ENCODE measurements at regions not wholly inside any gene's neighbourhood (a gene's known extent, or its start where the extent isn't known, plus 50 kb on each side); places are given as distances from the start of the nearest gene placed in this dataset.

DNA sequence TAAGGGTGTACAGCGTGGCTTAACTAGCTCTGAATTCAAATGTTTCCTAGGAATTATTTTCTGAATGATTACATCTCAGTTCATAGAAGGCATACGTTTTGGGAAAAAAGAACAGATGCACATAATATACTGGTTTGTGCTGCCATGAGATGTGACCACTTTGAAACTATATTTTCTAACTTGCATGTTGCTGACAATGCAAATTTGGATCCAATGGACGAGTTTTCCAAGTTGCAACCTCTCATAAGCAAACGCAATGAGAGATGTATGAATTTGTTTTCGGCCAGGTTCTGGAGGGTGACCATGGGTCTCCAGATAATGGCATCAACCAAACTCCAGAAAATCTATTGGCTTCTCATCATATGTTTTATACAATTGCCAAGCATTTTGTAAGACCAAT is 1445.4 kb downstream of the AACS start:
- no TSS peak for BruUV-seq (replicated peaks)
- no peak overlapping the region for H3K27ac Mint-ChIP-seq (ENCODE audit: unreplicated experiment)
- H3K9me3 Mint-ChIP-seq (ENCODE audit: low read depth, unreplicated experiment) = peaks cover under 1% of the 10 kb centered on the region
- DNase-seq = no peak
- H3K4me1 Mint-ChIP-seq (ENCODE audit: low read depth, unreplicated experiment) = peaks cover 18% of the 10 kb centered on the region
- H3K4me3 Mint-ChIP-seq (ENCODE audit: low read depth, unreplicated experiment) = no peak overlapping the region
- no peaks in the 10 kb centered on the region for H3K27me3 Mint-ChIP-seq (ENCODE audit: unreplicated experiment)
- H3K36me3 Mint-ChIP-seq (ENCODE audit: insufficient read depth, unreplicated experiment) = no peaks in the 10 kb centered on the region
- CTCF ChIA-PET = no interaction called here
- TF ChIP-seq, protein P1, sequence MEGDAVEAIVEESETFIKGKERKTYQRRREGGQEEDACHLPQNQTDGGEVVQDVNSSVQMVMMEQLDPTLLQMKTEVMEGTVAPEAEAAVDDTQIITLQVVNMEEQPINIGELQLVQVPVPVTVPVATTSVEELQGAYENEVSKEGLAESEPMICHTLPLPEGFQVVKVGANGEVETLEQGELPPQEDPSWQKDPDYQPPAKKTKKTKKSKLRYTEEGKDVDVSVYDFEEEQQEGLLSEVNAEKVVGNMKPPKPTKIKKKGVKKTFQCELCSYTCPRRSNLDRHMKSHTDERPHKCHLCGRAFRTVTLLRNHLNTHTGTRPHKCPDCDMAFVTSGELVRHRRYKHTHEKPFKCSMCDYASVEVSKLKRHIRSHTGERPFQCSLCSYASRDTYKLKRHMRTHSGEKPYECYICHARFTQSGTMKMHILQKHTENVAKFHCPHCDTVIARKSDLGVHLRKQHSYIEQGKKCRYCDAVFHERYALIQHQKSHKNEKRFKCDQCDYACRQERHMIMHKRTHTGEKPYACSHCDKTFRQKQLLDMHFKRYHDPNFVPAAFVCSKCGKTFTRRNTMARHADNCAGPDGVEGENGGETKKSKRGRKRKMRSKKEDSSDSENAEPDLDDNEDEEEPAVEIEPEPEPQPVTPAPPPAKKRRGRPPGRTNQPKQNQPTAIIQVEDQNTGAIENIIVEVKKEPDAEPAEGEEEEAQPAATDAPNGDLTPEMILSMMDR (IDR thresholded peaks at IDR 0.05; ENCODE audit: unreplicated experiment) = no peak
- intact Hi-C loops (cut with micrococcal nuclease; ENCODE audit: unreplicated experiment) = no loop called here

DNA sequence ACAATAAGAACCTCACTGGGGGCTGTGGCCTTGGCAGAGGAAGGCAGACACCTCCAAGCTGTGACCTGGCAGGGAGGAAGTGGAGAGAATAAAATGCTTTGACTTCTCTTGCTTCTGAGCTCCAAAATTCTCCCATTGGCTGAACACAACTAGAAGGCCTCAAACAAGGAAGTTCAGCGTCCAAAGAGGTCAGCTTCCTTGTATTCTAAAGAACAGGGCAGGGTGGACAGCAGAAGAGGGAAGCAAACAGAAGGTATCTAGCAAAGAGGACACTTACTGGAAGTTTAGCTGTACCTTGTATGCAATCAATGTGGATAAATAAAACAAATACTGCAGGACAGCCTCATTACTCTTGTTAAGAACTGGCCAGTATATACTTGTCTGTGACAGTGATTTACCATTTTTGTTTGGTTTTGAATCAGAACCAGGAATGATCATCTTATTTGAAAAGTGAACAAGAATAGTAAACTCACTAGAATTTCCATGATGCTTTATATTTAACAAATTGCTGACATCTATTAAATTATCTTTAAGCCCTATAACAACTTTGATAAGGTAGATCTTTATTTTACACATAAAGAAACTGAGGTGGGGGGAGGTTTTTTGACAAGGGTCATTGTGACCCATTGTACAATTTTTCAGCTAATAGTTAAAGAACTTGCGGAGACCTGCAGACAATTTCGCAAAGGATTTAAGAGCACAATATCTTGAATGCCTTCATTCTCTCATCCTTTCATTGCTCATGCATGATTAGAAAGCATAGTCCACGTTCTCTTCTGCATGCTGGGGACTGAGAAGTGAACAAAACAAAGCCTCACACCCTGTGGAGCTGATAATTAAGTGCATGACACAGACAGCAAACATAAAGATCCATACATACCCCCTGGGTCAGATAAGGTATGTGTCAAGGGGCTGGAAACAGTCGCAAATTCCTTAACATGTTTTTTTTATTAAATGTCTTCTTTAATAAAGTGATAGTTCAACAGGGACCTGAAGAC is 1448.0 kb downstream of the AACS start:
- CTCF ChIA-PET = no interaction called here

DNA sequence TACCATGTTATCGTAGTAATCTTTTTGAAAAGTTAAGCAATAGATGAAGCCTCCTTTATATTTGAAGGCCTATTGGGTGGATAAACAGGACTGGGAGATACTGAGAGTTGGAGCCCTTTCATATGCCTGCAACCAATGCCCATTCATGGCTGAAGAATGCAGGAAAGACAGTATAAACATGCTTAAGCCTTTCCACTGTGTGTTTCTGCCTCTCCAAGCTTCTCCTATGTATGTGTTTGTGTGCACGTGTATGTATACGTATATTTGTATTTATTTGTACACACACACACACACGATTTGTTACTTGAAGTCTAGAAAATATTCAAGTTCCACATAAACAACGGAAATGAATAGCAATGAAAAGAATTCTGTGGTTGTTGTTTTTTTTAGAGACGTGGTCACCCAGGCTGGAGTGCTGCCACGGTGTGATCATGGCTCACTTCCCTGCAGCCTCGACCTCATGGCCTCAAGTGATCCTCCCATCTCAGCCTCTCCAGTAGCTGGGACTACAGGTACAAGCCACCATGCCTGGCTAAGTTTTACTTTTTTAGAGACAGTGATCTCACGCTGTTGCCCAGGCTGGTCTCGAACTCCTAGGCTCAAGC is 1453.5 kb downstream of the AACS start:
- no peak for DNase-seq
- no peaks in the 10 kb centered on the region for H3K36me3 Mint-ChIP-seq (ENCODE audit: insufficient read depth, unreplicated experiment)
- TF ChIP-seq, protein P1 (IDR thresholded peaks at IDR 0.05; ENCODE audit: unreplicated experiment) = no peak
- no TSS peak for BruUV-seq (replicated peaks)
- CTCF ChIA-PET = interaction anchor here (0.7 kb wide), 2 partner anchors 22 to 304 kb away, joined by 3 to 7 read pairs; no protein-coding TSS in a partner anchor
- H3K4me3 Mint-ChIP-seq (ENCODE audit: low read depth, unreplicated experiment) = no peak overlapping the region
- H3K9me3 Mint-ChIP-seq (ENCODE audit: low read depth, unreplicated experiment) = peaks cover 2% of the 10 kb centered on the region
- H3K27me3 Mint-ChIP-seq (ENCODE audit: unreplicated experiment) = no peaks in the 10 kb centered on the region
- intact Hi-C loops (cut with micrococcal nuclease; ENCODE audit: unreplicated experiment) = no loop called here
- H3K27ac Mint-ChIP-seq (ENCODE audit: unreplicated experiment) = no peak overlapping the region
- H3K4me1 Mint-ChIP-seq (ENCODE audit: low read depth, unreplicated experiment) = no peaks in the 10 kb centered on the region

More for the DNA sequence above, 1448.0 kb downstream of the AACS start:
- peaks cover 2% of the 10 kb centered on the region for H3K9me3 Mint-ChIP-seq (ENCODE audit: low read depth, unreplicated experiment)
- intact Hi-C loops (cut with micrococcal nuclease; ENCODE audit: unreplicated experiment) = no loop called here
- no TSS peak for BruUV-seq (replicated peaks)
- no peaks in the 10 kb centered on the region for H3K27me3 Mint-ChIP-seq (ENCODE audit: unreplicated experiment)
- H3K4me1 Mint-ChIP-seq (ENCODE audit: low read depth, unreplicated experiment) = peaks cover 9% of the 10 kb centered on the region
- TF ChIP-seq, protein P1 (IDR thresholded peaks at IDR 0.05; ENCODE audit: unreplicated experiment) = no peak
- no peak for DNase-seq
- no peak overlapping the region for H3K4me3 Mint-ChIP-seq (ENCODE audit: low read depth, unreplicated experiment)
- H3K36me3 Mint-ChIP-seq (ENCODE audit: insufficient read depth, unreplicated experiment) = no peaks in the 10 kb centered on the region
- peak overlapping the region; percentile 7 for H3K27ac Mint-ChIP-seq (ENCODE audit: unreplicated experiment)

DNA sequence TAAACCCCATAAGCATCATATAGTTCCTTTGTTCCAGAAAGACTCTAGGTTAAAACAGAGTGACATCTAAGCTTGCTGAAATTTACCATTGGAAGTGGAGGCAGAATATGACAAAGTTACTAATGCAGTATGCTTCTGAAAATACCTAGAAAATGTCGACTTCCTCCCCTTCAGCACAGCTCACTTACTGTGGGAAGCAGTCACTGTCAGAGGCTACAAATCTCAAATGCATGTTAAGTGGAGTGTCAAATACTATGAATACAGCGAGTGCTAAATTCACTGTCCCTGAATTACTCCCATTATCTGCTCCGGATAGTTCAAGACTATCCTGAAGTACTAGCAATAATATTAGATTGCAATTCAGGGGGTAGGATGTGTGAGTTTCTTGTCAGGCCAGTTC is 1454.6 kb downstream of the AACS start:
- Mint-ChIP-seq H3K27me3 (ENCODE audit: unreplicated experiment) (no peaks in the 10 kb centered on the region), H3K4me1 (ENCODE audit: low read depth, unreplicated experiment) (no peaks in the 10 kb centered on the region), H3K27ac (ENCODE audit: unreplicated experiment) (no peak overlapping the region), H3K9me3 (ENCODE audit: low read depth, unreplicated experiment) (peaks cover 2% of the 10 kb centered on the region), H3K36me3 (ENCODE audit: insufficient read depth, unreplicated experiment) (no peaks in the 10 kb centered on the region), H3K4me3 (ENCODE audit: low read depth, unreplicated experiment) (no peak overlapping the region)
- no peak for DNase-seq
- BruUV-seq (replicated peaks) = no TSS peak
- CTCF ChIA-PET = no interaction called here
- intact Hi-C loops (cut with micrococcal nuclease; ENCODE audit: unreplicated experiment) = no loop called here
- TF ChIP-seq, protein P1 (IDR thresholded peaks at IDR 0.05; ENCODE audit: unreplicated experiment) = no peak
